WI38 (cell line): ENCODE measurements at regions not wholly inside any gene's neighbourhood (a gene's known extent, or its start where the extent isn't known, plus 50 kb on each side); places are given as distances from the start of the nearest gene placed in this dataset.

ENCODE experiments used
- H3K4me3 ChIP-seq: 2 replicates; pipeline ENCODE4 v1.5.1; 2011; ENCODE audit warnings: low read depth, mild to moderate bottlenecking, control low read depth, low read length
- TF ChIP-seq, protein P1 (sequence below): IDR thresholded peaks from 2 replicates; pipeline ENCODE4 v1.5.1; 2012; ENCODE audit warnings: low read depth, mild to moderate bottlenecking, control low read depth, low read length

- TF ChIP-seq, protein P1, sequence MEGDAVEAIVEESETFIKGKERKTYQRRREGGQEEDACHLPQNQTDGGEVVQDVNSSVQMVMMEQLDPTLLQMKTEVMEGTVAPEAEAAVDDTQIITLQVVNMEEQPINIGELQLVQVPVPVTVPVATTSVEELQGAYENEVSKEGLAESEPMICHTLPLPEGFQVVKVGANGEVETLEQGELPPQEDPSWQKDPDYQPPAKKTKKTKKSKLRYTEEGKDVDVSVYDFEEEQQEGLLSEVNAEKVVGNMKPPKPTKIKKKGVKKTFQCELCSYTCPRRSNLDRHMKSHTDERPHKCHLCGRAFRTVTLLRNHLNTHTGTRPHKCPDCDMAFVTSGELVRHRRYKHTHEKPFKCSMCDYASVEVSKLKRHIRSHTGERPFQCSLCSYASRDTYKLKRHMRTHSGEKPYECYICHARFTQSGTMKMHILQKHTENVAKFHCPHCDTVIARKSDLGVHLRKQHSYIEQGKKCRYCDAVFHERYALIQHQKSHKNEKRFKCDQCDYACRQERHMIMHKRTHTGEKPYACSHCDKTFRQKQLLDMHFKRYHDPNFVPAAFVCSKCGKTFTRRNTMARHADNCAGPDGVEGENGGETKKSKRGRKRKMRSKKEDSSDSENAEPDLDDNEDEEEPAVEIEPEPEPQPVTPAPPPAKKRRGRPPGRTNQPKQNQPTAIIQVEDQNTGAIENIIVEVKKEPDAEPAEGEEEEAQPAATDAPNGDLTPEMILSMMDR, result no peak
Observed at GRCh38 chr5:179497636-179498340, 52.6 kb upstream of the RUFY1 start.

DNA sequence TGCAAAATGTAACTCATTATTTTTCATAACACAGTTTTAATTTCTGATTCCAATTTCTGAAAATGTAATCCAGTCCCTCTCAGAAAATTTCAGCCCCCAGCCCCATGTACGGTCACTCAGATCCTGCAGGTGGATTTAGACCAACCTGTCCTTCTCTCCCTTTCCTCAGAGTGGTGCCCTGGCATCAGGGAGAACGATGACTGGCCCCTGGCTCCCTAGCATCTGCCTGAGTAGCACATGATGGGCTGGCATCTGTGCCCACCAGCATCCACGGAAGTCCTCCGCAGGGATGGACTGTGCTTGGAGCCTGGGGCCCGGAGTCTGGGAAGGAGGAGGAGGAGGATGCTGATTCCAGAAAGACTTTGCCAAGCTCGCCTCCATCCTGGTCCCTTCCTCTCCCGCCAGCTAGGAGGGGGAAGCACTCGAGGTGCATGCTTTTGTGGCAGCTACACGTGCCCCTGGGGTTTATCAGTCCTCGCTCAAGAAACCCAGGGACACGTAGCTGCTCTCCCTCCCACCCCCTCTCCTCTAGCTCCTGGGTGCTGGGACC, 54.4 kb upstream of the RUFY1 start:
- no peak overlapping the region for H3K4me3 ChIP-seq
- TF ChIP-seq, protein P1, result no peak; the same call in 1 of the 2 replicates

More at GRCh38 chr5:179497636-179498340, 52.6 kb upstream of the RUFY1 start:
- H3K4me3 ChIP-seq, result no peak overlapping the region

DNA sequence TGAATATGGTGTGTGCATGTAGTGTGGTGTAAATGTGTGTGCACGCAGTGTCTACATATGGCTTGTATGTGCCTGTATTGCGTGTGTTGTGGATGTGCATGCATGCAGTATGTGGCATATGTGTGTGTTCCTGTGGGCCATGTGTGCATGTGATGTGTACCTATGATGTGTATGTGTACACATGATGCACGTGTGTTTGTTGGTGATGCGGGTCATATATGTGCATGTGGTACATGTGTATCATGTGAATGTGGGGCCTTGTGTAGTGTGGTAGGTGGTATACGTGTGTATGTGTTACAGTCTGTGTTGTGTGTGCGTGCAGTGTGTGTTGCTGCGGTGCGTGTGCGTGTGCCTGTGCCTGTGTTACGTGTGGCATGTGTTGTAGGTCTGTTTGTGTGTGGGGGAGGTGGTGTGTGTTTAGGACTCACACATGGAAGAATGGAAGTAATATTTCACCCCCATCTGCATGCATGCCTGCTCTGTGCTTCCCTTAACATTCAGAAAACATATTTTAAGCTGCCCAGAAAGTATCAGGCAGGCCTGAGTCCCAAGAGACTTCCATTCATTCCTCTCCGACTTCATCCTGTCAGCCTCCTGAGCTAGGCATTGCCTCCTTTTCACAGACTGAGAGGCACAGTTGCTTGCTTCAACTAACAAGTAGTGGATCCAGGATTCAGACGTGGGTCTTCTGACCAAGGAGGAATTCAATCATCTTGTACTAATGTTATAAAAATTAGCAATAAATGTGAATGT, 55.4 kb upstream of the RUFY1 start:
- TF ChIP-seq, protein P1, result no peak
- H3K4me3 ChIP-seq, result no peak overlapping the region

- TF ChIP-seq, protein P1, result no peak
- no peak overlapping the region for H3K4me3 ChIP-seq
Observed at GRCh38 chr5:179488975-179489374, 61.4 kb upstream of the RUFY1 start.

DNA sequence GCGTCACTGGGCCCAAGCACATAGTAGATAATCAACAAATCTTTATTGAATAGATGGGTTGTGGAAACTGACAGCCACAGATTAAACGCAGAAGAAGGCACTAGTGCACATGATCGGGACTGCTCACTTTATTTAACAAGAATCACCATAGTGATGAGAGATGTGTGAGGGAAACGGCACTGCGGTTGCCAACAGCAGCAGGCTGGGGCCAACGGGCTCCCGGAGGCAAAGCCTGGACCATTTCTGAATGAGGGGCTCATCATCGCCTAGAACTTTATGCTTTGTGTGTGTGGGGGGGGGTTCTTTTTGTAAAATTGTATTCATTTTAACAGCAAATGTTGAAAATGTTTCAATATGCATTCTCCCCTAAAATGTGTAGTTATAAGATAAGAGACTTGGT, 61.9 kb upstream of the RUFY1 start:
- TF ChIP-seq, protein P1, result no peak
- no peak overlapping the region for H3K4me3 ChIP-seq

GRCh38 chr5:179487145-179487544, 63.2 kb upstream of the RUFY1 start:
- no peak overlapping the region for H3K4me3 ChIP-seq
- TF ChIP-seq, protein P1, result no peak

- TF ChIP-seq, protein P1, result no peak
Observed at GRCh38 chr5:179486596-179487051, 63.7 kb upstream of the RUFY1 start.

More at GRCh38 chr5:179486596-179487051, 63.7 kb upstream of the RUFY1 start:
- H3K4me3 ChIP-seq, result no peak overlapping the region
